NCI-H2196 (cell line): ENCODE measurements at regions not wholly inside any gene's neighbourhood (a gene's known extent, or its start where the extent isn't known, plus 50 kb on each side); places are given as distances from the start of the nearest gene placed in this dataset.
"Not testable (repeated sequence)": the region's sequence is repeated elsewhere in the genome, so short reads cannot be mapped to it uniquely, and the experiment has no call there.

Experiments used
- DNase-seq: peaks from one replicate; lab custom pipeline; 2025; ENCODE audit not compliant: unreplicated experiment; lab: John Stamatoyannopoulos, UW

- DNase-seq = no peak
Observed at GRCh38 chr4:16450724-16451123, 224.5 kb upstream of the TAPT1 start.

GRCh38 chr4:16450031-16450430, 223.8 kb upstream of the TAPT1 start:
- DNase-seq = no peak

DNA sequence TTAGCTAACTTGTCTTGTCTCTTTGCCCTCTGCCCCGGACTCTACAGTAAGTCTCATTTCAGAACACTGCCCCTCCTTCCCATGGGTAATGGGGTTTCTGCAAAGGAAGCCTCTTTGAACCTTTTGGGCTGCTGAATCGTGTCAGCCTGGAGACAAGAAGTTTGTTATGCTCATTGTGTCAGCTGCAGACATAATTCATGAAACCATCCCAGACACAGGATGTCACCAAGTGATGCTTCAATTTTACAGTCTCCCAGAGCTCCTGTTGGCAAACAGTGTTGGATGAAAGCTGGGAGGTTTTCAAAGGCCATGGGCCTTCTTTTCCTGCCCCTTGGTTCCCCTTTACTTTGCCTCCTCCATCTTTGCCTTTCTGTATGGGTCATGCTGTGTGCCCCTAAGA, 223.1 kb upstream of the TAPT1 start:
- no peak for DNase-seq

- DNase-seq = no peak
Observed at GRCh38 chr4:16448241-16448840, 222.1 kb upstream of the TAPT1 start.

- DNase-seq = peak; percentile 15
Observed at GRCh38 chr4:16443504-16444088, 217.3 kb upstream of the TAPT1 start.

DNA sequence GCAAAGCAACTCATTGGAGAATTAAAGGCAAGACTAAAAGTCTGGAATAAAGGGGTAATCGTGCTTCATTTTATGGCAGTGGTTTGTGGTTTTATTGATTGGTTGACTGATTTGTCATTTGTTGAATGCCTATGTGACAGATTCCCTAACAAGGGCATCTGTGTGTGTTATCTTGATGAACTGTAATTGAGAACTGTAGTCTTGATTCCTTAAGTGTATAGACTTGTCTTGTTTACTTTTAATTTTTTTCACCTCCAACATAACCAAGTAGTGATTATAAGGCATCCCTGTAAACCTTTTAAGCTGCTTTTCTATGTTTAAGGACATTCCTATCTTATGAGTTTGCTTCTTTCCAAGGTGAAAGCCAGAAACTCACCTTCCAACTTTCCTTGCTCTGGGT, 216.0 kb upstream of the TAPT1 start:
- DNase-seq = no peak

DNA sequence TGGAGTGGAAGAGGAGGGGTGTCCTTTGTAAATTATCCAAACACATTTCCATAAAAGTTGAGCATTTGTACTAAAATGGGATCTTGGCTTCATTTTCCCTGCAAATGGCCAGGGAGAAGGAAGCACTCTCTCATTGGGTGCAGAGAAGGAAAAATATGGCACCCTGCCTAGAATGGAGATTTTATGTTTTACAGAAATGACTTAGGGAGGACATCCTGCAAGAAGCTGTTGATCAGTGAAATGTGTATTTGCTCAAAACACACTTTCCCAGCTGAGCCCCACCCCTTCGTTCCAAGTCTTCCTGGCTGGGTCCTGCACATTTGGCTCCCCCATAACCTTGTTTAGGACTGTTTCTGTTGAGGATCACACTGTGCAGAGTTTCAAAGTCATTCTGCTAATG, 213.5 kb upstream of the TAPT1 start:
- DNase-seq = no peak

DNA sequence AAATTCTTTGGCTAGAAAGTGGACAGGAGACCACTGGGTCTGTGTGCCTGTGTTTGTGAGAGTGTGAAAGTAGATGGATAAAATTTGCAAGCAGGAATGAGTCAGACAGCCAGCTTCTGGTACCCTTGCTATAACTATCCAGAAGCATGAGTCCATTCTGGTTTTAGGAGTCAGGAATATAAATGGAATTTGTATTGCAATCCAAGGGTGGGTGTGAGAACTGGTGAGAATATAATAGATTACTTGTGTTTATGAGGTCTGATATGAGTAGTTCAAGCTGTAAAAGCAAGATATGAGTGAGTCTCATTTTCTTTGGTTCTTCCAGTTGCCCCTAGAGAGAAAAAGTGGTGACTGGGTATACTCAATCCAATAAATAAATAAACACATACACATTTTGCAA, 212.7 kb upstream of the TAPT1 start:
- DNase-seq = no peak

DNA sequence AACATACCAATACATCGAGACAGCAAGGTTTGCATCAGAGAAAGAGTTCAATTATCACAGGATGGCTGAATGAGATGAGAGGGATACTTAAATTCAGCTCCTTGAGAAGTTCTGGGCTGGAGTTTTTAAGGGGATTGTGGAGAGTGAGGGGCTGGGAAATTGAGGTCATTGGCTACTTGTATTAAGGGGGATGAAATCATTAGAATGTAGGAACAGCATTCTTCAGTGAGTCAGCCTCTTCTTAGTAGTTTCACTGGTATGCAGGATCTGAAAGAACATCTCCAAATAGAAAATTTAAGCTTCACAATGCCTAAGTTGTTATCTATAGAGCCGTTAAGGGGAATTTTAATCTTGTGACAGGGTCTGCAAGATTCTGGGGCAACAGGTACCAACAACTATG, 211.6 kb upstream of the TAPT1 start:
- DNase-seq = no peak

DNA sequence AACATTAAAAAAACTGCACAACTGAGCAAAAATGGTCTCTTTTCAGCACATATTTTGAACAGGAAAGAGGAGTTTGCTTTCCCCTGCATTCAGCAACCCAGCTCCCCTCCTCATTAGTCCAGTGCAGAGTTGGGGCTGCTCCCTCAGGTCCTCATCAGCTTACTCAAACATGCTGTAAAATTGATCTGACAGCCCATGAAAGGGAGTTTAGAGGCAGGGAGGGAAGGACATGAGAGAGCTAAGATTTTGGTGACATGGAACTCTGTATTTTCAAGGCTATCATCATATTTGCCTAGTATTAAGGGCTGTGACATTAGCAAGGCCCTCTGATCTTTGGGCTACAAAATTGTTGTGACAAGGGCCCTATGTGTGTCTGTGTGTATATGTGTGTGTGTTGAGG, 205.6 kb upstream of the TAPT1 start:
- DNase-seq = no peak

DNA sequence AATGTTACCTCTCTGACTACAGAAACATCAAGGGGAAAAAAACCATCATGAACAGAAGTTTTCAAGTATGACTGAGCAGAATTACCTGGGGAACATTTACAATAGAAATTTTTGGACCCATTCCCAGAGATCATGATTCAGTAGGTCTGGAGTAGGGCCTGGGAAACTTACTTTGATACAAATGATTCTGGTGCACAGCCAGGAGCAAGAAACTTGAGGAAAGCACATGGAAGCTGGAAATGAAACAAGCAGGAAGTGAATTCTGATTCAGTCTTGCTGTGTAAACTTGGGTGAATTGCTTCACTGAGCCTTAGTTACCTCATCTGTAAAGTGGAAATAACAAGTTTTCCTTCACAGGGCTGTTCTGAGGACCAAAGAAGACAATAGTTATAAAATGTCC, 192.5 kb upstream of the TAPT1 start:
- DNase-seq = no peak

GRCh38 chr4:16417198-16417597, 190.9 kb upstream of the TAPT1 start:
- no peak for DNase-seq

GRCh38 chr4:16416601-16417000, 190.3 kb upstream of the TAPT1 start:
- no peak for DNase-seq

- no peak for DNase-seq
Observed at GRCh38 chr4:16415751-16416150, 189.5 kb upstream of the TAPT1 start.

DNA sequence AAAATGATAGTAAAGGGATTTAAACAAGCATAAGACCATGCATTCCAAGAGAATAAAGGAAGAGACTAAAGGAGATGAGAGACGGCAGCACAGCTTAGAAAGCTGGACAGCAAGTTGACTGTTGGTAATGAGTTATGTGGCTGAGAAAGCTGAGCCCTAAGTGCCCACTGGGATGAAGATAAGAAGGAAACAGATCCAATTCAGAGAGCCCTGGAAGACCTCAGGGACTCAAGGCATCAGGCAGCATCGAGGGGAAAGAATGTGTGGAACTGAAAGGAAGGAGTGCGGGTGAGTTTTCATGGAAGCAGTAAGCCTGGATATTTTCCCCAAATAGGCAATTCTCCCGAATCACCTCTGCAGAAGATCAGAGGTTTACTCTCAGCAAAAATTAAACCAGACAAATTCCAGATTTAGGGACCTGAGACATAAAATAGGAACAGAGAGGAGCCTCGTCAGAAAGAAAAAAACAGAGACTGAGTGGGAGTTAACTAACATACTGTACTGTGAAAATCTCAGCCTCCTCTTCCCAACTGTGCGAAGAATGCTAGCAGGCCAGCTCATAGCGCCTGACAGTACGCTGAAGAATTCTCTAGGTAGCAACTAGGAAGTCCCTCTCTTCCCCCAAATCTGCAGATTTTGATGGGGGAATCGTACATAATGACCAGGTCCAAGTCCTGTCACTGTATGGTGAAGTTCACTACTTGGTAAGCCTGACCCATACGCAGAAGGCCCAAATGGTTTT, 187.7 kb upstream of the TAPT1 start:
- DNase-seq = no peak

- DNase-seq = no peak
Observed at GRCh38 chr4:16411501-16412085, 185.3 kb upstream of the TAPT1 start.

- DNase-seq = not testable (repeated sequence)
Observed at GRCh38 chr4:16393216-16393615, 166.9 kb upstream of the TAPT1 start.

DNA sequence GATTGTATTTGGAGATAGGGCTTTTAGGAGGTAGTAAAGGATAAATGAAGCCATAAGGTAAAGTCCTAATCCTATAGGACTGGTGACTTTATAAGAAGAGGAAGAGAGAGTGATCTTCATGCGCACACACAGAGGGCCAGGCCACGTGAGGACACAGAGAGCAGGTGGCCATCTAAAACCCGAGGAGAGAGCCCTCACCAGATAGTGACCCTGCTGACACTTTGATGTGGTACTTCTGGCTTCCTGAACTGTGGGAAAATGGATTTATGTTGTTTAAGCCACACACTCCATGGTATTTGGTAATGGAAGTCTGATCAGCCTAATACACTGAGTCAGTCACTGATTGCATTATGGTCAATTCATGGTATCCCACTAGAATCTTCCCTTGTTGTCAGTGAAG, 164.9 kb upstream of the TAPT1 start:
- no peak for DNase-seq

DNA sequence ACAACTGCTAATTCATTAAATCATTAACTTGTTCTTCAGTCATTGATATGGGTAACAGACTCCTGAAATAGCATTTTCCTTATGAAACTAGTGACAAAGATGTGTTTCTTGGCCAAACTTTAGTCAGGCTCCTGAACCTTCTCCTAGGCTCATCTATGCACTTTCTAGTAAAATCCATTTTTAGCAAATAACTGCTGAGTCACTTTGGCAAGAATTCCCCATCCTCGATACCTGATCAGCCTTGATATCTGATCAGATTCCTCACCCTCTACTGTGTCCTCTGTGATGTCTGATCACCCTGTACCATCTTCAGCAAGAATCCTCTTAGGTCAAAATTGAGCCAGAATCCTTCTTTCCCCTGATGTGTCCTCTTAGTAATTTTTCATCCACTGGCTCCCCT, 161.2 kb upstream of the TAPT1 start:
- DNase-seq = no peak

GRCh38 chr4:16386711-16387320, 160.5 kb upstream of the TAPT1 start:
- DNase-seq = no peak

DNA sequence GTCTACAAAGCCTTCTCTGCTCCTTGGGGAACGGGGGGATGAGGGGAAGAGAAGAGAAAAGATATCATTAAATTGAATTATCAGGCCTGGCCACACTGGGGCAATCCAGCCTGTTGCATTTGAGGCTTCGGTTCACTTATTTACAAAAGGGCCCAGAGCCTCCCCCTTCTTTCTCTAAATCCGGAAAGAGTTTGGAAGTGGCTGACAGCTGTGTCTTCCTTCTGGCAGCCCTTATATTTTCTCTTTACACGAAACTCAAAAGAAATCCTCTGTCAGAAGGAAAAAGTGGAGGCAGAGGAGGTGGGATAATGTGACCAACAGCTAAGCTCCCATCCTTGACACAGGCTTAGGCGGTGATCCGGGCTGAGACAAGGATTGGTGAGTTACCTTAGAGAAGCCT, 158.3 kb upstream of the TAPT1 start:
- no peak for DNase-seq

DNA sequence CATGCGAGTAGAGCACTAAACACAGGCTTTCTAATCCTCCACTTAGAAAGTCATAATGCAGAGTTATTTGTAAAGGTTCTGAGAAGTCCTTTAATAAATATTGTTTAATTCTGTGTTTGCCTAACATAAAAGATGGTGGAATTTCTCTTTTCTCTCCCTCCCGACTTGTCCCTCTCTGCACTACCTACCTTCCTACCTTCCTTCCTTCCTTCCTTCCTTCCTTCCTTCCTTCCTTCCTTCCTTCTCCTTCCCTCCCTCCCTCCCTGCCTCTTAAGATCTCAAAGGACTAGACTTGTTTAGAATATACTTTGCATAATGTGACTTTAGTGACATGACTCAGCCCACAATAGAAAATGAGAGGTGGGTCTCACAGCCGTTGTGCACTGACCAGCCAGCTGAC, 156.3 kb upstream of the TAPT1 start:
- no peak for DNase-seq
